ENCODE measurements at regions not wholly inside any gene's neighbourhood (a gene's known extent, or its start where the extent isn't known, plus 50 kb on each side); places are given as distances from the start of the nearest gene placed in this dataset.

DNA sequence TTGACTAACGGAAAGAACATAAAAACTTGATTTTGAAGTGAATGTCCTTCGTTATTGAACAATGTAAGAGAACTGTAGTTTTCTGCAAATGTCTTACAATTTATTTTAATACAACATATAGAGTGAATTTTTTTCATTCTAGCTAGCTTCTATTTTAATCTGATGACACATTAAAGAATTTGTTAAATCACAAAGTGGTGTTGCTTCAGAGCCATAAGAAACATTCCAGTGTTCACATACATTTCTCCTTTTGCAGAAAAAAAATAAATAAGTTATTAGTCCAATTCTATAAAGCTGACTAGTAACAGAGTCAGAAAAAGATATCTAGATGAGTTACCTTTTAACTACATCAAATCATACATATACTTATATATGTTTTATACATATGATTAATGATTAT, 914.3 kb upstream of the SLC39A10 start:
- no peak overlapping the region for H3K4me3 ChIP-seq (ENCODE audit: low read depth, low read length)
- DNase-seq (ENCODE audit: low read depth) = no peak
- TF ChIP-seq, protein P1, sequence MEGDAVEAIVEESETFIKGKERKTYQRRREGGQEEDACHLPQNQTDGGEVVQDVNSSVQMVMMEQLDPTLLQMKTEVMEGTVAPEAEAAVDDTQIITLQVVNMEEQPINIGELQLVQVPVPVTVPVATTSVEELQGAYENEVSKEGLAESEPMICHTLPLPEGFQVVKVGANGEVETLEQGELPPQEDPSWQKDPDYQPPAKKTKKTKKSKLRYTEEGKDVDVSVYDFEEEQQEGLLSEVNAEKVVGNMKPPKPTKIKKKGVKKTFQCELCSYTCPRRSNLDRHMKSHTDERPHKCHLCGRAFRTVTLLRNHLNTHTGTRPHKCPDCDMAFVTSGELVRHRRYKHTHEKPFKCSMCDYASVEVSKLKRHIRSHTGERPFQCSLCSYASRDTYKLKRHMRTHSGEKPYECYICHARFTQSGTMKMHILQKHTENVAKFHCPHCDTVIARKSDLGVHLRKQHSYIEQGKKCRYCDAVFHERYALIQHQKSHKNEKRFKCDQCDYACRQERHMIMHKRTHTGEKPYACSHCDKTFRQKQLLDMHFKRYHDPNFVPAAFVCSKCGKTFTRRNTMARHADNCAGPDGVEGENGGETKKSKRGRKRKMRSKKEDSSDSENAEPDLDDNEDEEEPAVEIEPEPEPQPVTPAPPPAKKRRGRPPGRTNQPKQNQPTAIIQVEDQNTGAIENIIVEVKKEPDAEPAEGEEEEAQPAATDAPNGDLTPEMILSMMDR (IDR thresholded peaks at IDR 0.05; ENCODE audit: insufficient read depth, low read length) = no peak

DNA sequence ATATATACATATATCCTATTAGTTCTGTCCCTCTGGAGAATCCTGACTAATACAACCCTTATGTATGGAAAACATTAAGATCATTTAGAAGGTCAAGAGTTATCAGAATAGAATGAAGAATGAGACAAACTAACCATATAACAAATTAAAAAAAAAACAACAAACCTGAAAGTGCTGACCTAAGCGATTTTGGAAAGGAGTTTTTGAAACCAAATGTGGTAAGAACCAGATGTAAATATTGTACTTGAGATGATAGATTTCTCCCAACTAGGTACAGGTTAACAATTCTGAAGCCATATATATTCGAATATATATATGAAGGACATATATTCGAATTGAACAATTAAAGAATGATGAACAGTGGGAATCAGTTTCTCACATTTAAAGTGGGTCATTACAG, 917.8 kb upstream of the SLC39A10 start:
- no peak for DNase-seq (ENCODE audit: low read depth)
- H3K4me3 ChIP-seq (ENCODE audit: low read depth, low read length) = no peak overlapping the region
- TF ChIP-seq, protein P1 (IDR thresholded peaks at IDR 0.05; ENCODE audit: insufficient read depth, low read length) = no peak

DNA sequence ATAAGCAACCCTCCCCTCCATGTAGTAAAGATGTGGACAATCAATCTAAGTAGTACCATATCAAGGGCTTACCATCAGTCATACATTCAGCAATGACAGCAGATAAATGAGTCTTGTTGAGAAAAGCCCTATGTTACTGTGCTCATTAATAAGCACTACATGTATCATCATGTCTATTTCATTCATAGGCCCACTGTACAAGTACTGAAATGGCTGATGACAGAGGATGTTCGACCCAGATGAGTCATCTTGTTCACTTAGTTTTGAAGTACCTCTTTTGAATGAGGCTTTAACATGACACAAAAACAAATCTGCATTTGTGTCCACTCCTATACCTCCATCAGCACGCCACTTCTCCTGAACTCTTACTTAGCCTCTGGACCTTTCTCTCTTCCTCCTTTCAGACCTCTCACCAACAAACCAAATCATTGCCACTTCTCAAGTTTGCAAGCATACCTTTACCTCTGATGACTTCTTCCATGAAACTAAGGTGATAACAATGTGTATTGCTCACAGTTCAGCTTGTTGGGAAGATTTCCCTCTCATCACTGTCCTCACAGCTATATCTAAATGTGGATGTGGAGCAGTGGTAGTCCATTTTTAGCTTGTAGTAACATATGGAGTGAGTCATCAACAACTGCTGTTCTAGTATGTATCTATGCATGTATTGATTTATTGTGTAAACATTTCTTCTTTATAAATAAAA, 921.0 kb upstream of the SLC39A10 start:
- DNase-seq (ENCODE audit: low read depth) = no peak
- H3K4me3 ChIP-seq (ENCODE audit: low read depth, low read length) = no peak overlapping the region
- TF ChIP-seq, protein P1 (IDR thresholded peaks at IDR 0.05; ENCODE audit: insufficient read depth, low read length) = no peak

DNA sequence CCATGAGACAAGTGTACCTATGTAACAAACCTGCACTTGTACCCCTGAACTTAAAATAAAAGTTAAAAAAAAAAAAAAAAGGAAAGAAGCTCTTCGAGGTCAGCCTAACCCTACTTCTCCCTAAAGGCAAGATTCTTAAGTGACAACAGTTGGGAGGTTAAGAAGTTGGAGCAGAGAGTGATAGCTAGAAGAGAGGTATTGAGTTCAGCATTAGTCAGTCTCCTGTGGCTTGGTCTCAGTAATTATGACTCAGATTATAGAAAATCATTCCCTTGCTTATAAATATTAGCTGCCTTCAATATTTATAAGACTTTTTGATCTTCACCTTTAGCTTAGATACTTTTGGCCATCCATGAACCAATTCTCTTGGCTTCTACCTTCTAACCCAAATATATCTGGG, 926.8 kb upstream of the SLC39A10 start:
- no peak for DNase-seq (ENCODE audit: low read depth)
- no peak overlapping the region for H3K4me3 ChIP-seq (ENCODE audit: low read depth, low read length)
- TF ChIP-seq, protein P1 (IDR thresholded peaks at IDR 0.05; ENCODE audit: insufficient read depth, low read length) = no peak

DNA sequence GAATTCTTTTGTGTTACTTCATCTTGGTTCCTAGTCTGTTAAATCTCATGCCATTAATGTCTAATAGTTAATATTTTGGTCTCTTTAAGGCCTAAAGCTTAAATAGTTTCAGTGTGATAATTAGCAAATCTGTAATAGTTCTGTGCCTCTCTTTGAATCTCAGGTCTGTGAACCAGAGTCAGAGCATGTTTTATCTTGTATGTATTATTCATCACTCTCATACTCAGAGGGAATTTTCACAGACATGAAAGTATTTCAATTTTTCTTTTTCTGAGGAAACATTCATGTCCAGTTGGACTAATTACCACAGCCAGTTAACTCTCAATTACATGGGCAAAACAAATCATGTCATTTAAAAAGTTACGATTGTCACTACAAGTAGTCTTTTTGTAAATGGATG, 931.9 kb upstream of the SLC39A10 start:
- TF ChIP-seq, protein P1 (IDR thresholded peaks at IDR 0.05; ENCODE audit: insufficient read depth, low read length) = no peak
- DNase-seq (ENCODE audit: low read depth) = no peak
- H3K4me3 ChIP-seq (ENCODE audit: low read depth, low read length) = no peak overlapping the region

DNA sequence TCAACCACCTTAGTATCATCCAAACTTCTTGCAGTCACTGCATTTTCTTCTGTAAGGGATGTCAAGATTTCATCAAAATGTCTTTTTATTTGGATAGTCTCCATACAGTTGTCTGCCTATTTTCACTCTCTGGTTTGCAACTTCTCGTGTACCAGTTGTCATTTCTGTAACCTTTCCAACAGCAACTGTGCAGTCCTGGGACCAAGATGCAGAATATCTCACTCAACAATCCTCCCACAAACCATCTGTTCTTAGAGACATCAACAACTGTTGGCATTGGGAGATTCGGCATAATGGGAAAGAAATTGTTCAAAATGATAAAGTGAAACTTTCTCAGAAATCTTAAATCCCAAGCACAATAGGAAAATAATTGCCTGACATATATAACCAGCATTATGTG, 933.6 kb upstream of the SLC39A10 start:
- H3K4me3 ChIP-seq (ENCODE audit: low read depth, low read length) = no peak overlapping the region
- no peak for DNase-seq (ENCODE audit: low read depth)
- TF ChIP-seq, protein P1 (IDR thresholded peaks at IDR 0.05; ENCODE audit: insufficient read depth, low read length) = no peak

DNA sequence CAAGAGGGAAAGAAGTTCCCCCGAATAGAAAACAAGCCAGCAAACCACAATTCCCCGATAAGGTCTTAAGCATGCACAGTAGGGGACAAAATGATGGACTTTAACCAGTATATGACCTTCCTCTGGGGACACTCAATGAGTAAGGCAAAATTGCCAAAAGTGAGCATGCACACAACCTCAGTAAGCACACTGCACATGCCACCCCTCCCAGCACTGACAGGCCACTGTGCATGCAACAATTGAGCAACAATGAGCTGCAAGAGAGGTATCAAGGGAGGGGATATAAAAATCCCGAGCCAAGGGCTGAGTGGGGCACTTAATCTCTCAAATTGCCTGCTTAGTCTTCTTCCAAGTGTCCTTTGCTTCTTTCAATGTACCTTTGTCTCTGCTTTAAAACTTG, 935.8 kb upstream of the SLC39A10 start:
- no peak overlapping the region for H3K4me3 ChIP-seq (ENCODE audit: low read depth, low read length)
- TF ChIP-seq, protein P1 (IDR thresholded peaks at IDR 0.05; ENCODE audit: insufficient read depth, low read length) = no peak
- DNase-seq (ENCODE audit: low read depth) = no peak

All from fibroblast of the aortic adventitia (primary cell).